Smooth muscle cell (in vitro differentiated cells): ENCODE measurements at regions not wholly inside any gene's neighbourhood (a gene's known extent, or its start where the extent isn't known, plus 50 kb on each side); places are given as distances from the start of the nearest gene placed in this dataset.

Experiments used
- DNase-seq: peaks from one replicate; lab custom pipeline; 2025; ENCODE audit not compliant: unreplicated experiment; lab: John Stamatoyannopoulos, UW
- H2AFZ ChIP-seq: fragments of 200-600 bp; sonication (generic); 2 replicates; pipeline ENCODE4 v1.6.0; 2016; ENCODE audit warnings: antibody characterized with exemption, low read depth, mild to moderate bottlenecking
- H3F3A ChIP-seq: fragments of 200-600 bp; sonication (generic); 2 replicates; pipeline ENCODE4 v1.6.0; 2017; ENCODE audit warnings: antibody characterized with exemption, low read depth
- H3K27ac ChIP-seq: fragments of 200-600 bp; sonication (generic); 2 replicates; pipeline ENCODE4 v1.5.1; 2016; ENCODE audit warnings: low read depth, mild to moderate bottlenecking
- H3K27me3 ChIP-seq: fragments of 200-600 bp; sonication (generic); 2 replicates; pipeline ENCODE4 v1.6.1; 2016; ENCODE audit warnings: low read depth, mild to moderate bottlenecking
- H3K36me3 ChIP-seq: fragments of 200-600 bp; sonication (generic); 2 replicates; pipeline ENCODE4 v1.5.1; 2016; ENCODE audit warnings: low read depth
- H3K4me1 ChIP-seq: fragments of 200-600 bp; sonication (generic); 2 replicates; pipeline ENCODE4 v1.5.1; 2016; ENCODE audit warnings: low read depth
- H3K4me2 ChIP-seq: fragments of 200-600 bp; sonication (generic); 2 replicates; pipeline ENCODE4 v1.6.0; 2016; ENCODE audit warnings: mild to moderate bottlenecking
- H3K4me3 ChIP-seq: fragments of 200-600 bp; sonication (generic); 2 replicates; pipeline ENCODE4 v1.5.1; 2016; ENCODE audit warnings: mild to moderate bottlenecking
- H3K79me2 ChIP-seq: fragments of 200-600 bp; sonication (generic); 2 replicates; pipeline ENCODE4 v1.6.0; 2016; ENCODE audit warnings: low read depth, mild to moderate bottlenecking
- H3K9ac ChIP-seq: fragments of 200-600 bp; sonication (generic); 2 replicates; pipeline ENCODE4 v1.6.0; 2016; ENCODE audit warnings: low read depth
- H3K9me3 ChIP-seq: fragments of 200-600 bp; sonication (generic); replicated peaks from 2 replicates; pipeline ENCODE4 v1.5.1; 2016; ENCODE audit warnings: low read depth
- H4K20me1 ChIP-seq: fragments of 200-600 bp; sonication (generic); 2 replicates; pipeline ENCODE4 v1.6.0; 2016; ENCODE audit warnings: low read depth
- CTCF ChIP-seq: fragments of 200-600 bp; sonication (generic); IDR thresholded peaks from 2 replicates; pipeline ENCODE4 v1.5.1; 2017; ENCODE audit warnings: borderline replicate concordance, mild to moderate bottlenecking, antibody characterized with exemption; ENCODE audit not compliant: insufficient read depth, poor library complexity, severe bottlenecking
- WGBS: methylation state at CpG from one replicate; pipeline ENCODE4 v1.1.7; 2016; ENCODE audit warnings: low lambda C conversion rate; 5-methylcytosine and 5-hydroxymethylcytosine counted together

GRCh38 chr6:166855416-166855815 is 100.9 kb downstream of the RNASET2 start:
- H3K4me1 ChIP-seq, result no peaks in the 10 kb centered on the region
- no peaks in the 10 kb centered on the region for H3K9me3 ChIP-seq
- no peak overlapping the region for H3K27ac ChIP-seq
- H3K9ac ChIP-seq, result no peak overlapping the region
- no peak overlapping the region for H3K4me3 ChIP-seq
- WGBS, result 94% methylated on average over 1 of the region's 1 CpG
- H3K79me2 ChIP-seq, result no peaks in the 10 kb centered on the region
- H3K4me2 ChIP-seq, result no peak overlapping the region
- H3K36me3 ChIP-seq, result no peaks in the 10 kb centered on the region
- H4K20me1 ChIP-seq, result no peaks in the 10 kb centered on the region
- H3F3A ChIP-seq, result no peaks in the 10 kb centered on the region
- DNase-seq, result no peak
- no peak for TF ChIP-seq CTCF
- H3K27me3 ChIP-seq, result peaks cover 7% of the 10 kb centered on the region
- H2AFZ ChIP-seq, result no peak overlapping the region

GRCh38 chr6:166853371-166854325 is 102.7 kb downstream of the RNASET2 start:
- WGBS, result 92% methylated on average over 29 of the region's 29 CpGs
- no peaks in the 10 kb centered on the region for H3K79me2 ChIP-seq
- DNase-seq, result no peak
- H3K4me3 ChIP-seq, result no peak overlapping the region
- no peaks in the 10 kb centered on the region for H3F3A ChIP-seq
- H2AFZ ChIP-seq, result no peak overlapping the region
- TF ChIP-seq CTCF, result no peak
- H3K9me3 ChIP-seq, result no peaks in the 10 kb centered on the region
- H3K9ac ChIP-seq, result no peak overlapping the region
- H3K36me3 ChIP-seq, result no peaks in the 10 kb centered on the region
- no peaks in the 10 kb centered on the region for H3K27me3 ChIP-seq
- no peak overlapping the region for H3K4me2 ChIP-seq
- H3K4me1 ChIP-seq, result no peaks in the 10 kb centered on the region
- H3K27ac ChIP-seq, result no peak overlapping the region
- no peaks in the 10 kb centered on the region for H4K20me1 ChIP-seq

- Histone ChIP-seq H3K27me3 (no peaks in the 10 kb centered on the region), H3K9ac (no peak overlapping the region), H4K20me1 (no peaks in the 10 kb centered on the region), H2AFZ (no peak overlapping the region), H3K9me3 (no peaks in the 10 kb centered on the region), H3K4me2 (no peak overlapping the region), H3K36me3 (no peaks in the 10 kb centered on the region), H3K4me1 (no peaks in the 10 kb centered on the region), H3K79me2 (no peaks in the 10 kb centered on the region), H3K27ac (no peak overlapping the region), H3F3A (no peaks in the 10 kb centered on the region), H3K4me3 (no peak overlapping the region)
- 85% methylated on average over 18 of the region's 18 CpGs for WGBS
- DNase-seq, result no peak
- no peak for TF ChIP-seq CTCF
Observed at GRCh38 chr6:166852451-166852975, 103.8 kb downstream of the RNASET2 start.
